ENCODE measurements at regions not wholly inside any gene's neighbourhood (a gene's known extent, or its start where the extent isn't known, plus 50 kb on each side); places are given as distances from the start of the nearest gene placed in this dataset.

DNA sequence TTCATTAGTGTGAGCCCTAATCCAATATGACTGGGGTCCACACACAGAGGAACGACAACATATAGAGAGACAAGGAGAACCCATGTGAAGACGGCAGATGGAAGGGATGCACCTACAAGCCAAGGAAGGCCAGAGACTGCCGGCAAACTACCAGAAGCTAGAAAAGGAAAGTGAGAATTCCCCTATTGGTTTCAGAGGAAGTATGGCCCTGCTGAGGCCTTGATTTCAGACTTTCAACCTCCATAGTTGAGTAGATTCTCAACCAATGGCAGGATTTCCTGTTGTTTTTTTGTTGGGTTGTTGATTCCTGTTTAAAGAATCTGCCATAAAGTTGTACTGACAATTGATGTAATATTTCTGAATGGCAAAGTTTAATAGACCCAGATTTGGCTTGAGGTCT is 241.5 kb downstream of the SATB2 start:
- no peak overlapping the region for H3K4me3 ChIP-seq
- TF ChIP-seq, protein P1, sequence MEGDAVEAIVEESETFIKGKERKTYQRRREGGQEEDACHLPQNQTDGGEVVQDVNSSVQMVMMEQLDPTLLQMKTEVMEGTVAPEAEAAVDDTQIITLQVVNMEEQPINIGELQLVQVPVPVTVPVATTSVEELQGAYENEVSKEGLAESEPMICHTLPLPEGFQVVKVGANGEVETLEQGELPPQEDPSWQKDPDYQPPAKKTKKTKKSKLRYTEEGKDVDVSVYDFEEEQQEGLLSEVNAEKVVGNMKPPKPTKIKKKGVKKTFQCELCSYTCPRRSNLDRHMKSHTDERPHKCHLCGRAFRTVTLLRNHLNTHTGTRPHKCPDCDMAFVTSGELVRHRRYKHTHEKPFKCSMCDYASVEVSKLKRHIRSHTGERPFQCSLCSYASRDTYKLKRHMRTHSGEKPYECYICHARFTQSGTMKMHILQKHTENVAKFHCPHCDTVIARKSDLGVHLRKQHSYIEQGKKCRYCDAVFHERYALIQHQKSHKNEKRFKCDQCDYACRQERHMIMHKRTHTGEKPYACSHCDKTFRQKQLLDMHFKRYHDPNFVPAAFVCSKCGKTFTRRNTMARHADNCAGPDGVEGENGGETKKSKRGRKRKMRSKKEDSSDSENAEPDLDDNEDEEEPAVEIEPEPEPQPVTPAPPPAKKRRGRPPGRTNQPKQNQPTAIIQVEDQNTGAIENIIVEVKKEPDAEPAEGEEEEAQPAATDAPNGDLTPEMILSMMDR (IDR thresholded peaks at IDR 0.05) = no peak
- no peak for ATAC-seq (ENCODE audit: insufficient number of reproducible peaks, low FRiP score, low read depth)
- H3K27me3 ChIP-seq (replicated peaks; ENCODE audit: insufficient read depth) = no peaks in the 10 kb centered on the region
- H3K36me3 ChIP-seq = no peaks in the 10 kb centered on the region
- peaks cover 0 to 6% of the 10 kb centered on the region in 2 donors for H3K4me1 ChIP-seq (ENCODE audit: control insufficient read depth in 1 of 2, low read depth in 2 of 2)
- no peak for DNase-seq (ENCODE audit: low spot score)
- no peak overlapping the region for H3K27ac ChIP-seq
- H3K9me3 ChIP-seq = peaks cover 3% of the 10 kb centered on the region

DNA sequence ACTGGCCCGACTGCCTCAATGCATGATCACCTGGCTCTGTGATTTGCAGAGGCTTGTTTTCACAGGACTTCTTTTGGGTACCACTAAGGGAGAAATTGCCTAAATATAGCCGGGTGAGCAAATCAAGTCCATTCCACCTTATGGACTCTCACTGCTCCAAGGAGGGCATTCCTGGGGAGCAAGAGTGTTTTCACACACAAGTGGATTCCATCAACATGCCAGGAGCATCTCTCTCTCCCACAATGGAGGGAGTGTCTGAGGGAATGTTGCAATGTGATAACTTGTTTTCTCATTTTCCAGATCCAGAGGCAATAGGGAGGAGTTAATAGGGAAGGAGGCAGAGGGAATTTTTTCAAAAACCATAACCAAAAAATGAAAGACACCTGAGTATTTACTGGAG is 250.7 kb downstream of the SATB2 start:
- H3K27me3 ChIP-seq (replicated peaks; ENCODE audit: insufficient read depth) = no peaks in the 10 kb centered on the region
- H3K4me1 ChIP-seq (ENCODE audit: control insufficient read depth in 1 of 2, low read depth in 2 of 2) = no peaks in the 10 kb centered on the region
- no peak overlapping the region for H3K27ac ChIP-seq
- no peak for DNase-seq (ENCODE audit: low spot score)
- no peak for ATAC-seq (ENCODE audit: insufficient number of reproducible peaks, low FRiP score, low read depth)
- no peak overlapping the region for H3K4me3 ChIP-seq
- TF ChIP-seq, protein P1 (IDR thresholded peaks at IDR 0.05) = no peak
- no peaks in the 10 kb centered on the region for H3K36me3 ChIP-seq
- H3K9me3 ChIP-seq = peaks cover 3% of the 10 kb centered on the region

DNA sequence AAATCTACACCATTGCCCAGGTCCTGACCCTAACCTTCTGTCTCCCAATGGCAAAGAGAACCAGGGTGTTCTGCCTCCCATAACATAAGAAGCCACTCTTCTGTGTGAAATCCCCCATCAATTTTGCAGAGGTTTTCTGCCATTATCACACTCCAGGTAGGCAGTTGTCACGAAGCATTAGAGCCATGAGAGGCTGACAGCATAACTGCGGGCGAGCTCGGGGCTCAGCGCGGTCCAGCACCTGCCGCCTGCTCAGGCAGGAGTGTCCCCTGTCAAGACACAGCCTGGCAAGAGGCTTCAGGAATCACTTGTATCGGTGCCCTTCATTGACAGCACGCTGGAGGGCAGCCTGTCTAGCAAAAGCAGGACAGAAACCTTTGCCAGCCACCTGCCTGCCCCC is 251.2 kb downstream of the SATB2 start:
- Histone ChIP-seq H3K4me1 (ENCODE audit: control insufficient read depth in 1 of 2, low read depth in 2 of 2) (no peaks in the 10 kb centered on the region), H3K4me3 (no peak overlapping the region), H3K27me3 (replicated peaks; ENCODE audit: insufficient read depth) (no peaks in the 10 kb centered on the region), H3K27ac (no peak overlapping the region), H3K9me3 (peaks cover 2% of the 10 kb centered on the region), H3K36me3 (no peaks in the 10 kb centered on the region)
- TF ChIP-seq, protein P1 (IDR thresholded peaks at IDR 0.05) = no peak
- DNase-seq (ENCODE audit: low spot score) = no peak
- ATAC-seq (ENCODE audit: insufficient number of reproducible peaks, low FRiP score, low read depth) = no peak

DNA sequence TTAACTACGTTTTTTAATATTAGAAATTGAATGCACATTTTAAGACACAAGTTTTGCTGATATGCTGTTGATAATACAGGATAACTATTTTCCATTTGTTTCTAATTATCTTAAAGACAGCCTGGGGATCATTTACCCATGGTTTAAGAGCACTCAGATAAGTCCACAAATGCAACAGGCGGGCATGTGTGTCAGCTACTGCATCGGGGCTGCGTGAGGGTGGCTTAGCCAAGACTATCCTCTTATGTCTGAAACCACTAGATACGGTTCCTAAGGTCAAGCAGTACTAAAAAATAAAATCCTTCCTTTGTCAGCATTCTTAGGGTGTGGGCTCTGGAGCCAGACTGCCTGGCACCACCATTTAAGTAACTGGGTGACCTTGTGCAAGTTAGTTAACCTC is 254.8 kb downstream of the SATB2 start:
- H3K27me3 ChIP-seq (replicated peaks; ENCODE audit: insufficient read depth) = no peaks in the 10 kb centered on the region
- H3K27ac ChIP-seq = no peak overlapping the region
- TF ChIP-seq, protein P1 (IDR thresholded peaks at IDR 0.05) = no peak
- no peaks in the 10 kb centered on the region for H3K4me1 ChIP-seq (ENCODE audit: control insufficient read depth in 1 of 2, low read depth in 2 of 2)
- no peaks in the 10 kb centered on the region for H3K36me3 ChIP-seq
- no peak overlapping the region for H3K4me3 ChIP-seq
- DNase-seq (ENCODE audit: low spot score) (no peak), ATAC-seq (ENCODE audit: insufficient number of reproducible peaks, low FRiP score, low read depth) (no peak)
- no peaks in the 10 kb centered on the region for H3K9me3 ChIP-seq

DNA sequence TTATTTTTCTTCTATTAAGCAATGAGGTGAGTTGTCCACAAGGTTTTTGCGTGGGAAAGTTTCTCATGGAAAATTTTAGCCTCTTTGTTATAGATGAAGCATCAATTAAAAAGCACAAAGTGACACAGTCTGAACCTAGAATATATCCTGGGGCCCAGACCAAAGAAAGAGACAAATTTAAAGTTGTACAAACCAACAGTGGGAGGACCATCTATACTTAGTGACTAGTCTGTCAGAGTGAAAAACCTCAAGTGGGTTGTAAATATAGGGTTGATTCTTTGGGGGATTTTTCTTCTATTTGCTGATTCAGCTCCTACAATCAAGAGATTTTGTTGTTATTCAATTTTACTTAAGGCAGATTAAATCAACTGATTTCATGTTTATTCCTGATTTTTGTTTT is 256.2 kb downstream of the SATB2 start:
- H3K27ac ChIP-seq = no peak overlapping the region
- H3K4me3 ChIP-seq = no peak overlapping the region
- H3K36me3 ChIP-seq = no peaks in the 10 kb centered on the region
- ATAC-seq (ENCODE audit: insufficient number of reproducible peaks, low FRiP score, low read depth) (no peak), DNase-seq (ENCODE audit: low spot score) (no peak)
- no peaks in the 10 kb centered on the region for H3K9me3 ChIP-seq
- no peaks in the 10 kb centered on the region for H3K4me1 ChIP-seq (ENCODE audit: control insufficient read depth in 1 of 2, low read depth in 2 of 2)
- TF ChIP-seq, protein P1 (IDR thresholded peaks at IDR 0.05) = no peak
- H3K27me3 ChIP-seq (replicated peaks; ENCODE audit: insufficient read depth) = no peaks in the 10 kb centered on the region
